Fibroblast of lung (primary cell): ENCODE measurements at regions not wholly inside any gene's neighbourhood (a gene's known extent, or its start where the extent isn't known, plus 50 kb on each side); places are given as distances from the start of the nearest gene placed in this dataset.

Experiments used
- DNase-seq, 2 donors: peaks; one replicate each; pipeline versions ENCODE4 v3.0.0 to v3.0.0-alpha.2; 2010; ENCODE audit warnings: low read depth in 2 of 2
- H2AFZ ChIP-seq: 2 replicates; pipeline ENCODE4 v1.5.1; 2012; ENCODE audit warnings: low read length, control low read depth, inconsistent platforms
- H3K27ac ChIP-seq: 2 replicates; pipeline ENCODE4 v1.5.1; 2011; ENCODE audit warnings: low read length, control low read depth; ENCODE audit not compliant: insufficient read depth
- H3K27me3 ChIP-seq: 2 replicates; pipeline ENCODE4 v1.5.1; 2011; ENCODE audit warnings: mild to moderate bottlenecking, low read length; ENCODE audit not compliant: control insufficient read depth, insufficient read depth
- H3K36me3 ChIP-seq: 2 replicates; pipeline ENCODE4 v1.5.1; 2011; ENCODE audit warnings: low read length; ENCODE audit not compliant: control insufficient read depth, insufficient read depth
- H3K4me1 ChIP-seq: 2 replicates; pipeline ENCODE4 v1.5.1; 2011; ENCODE audit warnings: low read length; ENCODE audit not compliant: control insufficient read depth, insufficient read depth; ENCODE audit errors: extremely low read depth
- H3K4me2 ChIP-seq: 2 replicates; pipeline ENCODE4 v1.5.1; 2011; ENCODE audit warnings: low read length, control low read depth; ENCODE audit not compliant: insufficient read depth; ENCODE audit errors: extremely low read depth
- H3K4me3 ChIP-seq, 4 experiments: fragments of 200-600 bp in 1 of 4; sonication (generic) in 1 of 4; replicated peaks in 1 of 4; 2 replicates each; pipeline ENCODE4 v1.5.1; 2011 to 2016; ENCODE audit warnings: low read length in 4 of 4, low read depth in 3 of 4, mild to moderate bottlenecking in 3 of 4, control low read depth in 2 of 4, inconsistent platforms in 1 of 4, mixed read lengths in 1 of 4; ENCODE audit not compliant: insufficient read depth in 1 of 4; ENCODE audit errors: control extremely low read depth in 1 of 4
- H3K79me2 ChIP-seq: 2 replicates; pipeline ENCODE4 v1.5.1; 2012; ENCODE audit warnings: mild to moderate bottlenecking, low read length, inconsistent platforms; ENCODE audit not compliant: control insufficient read depth, insufficient read depth
- H3K9ac ChIP-seq: 2 replicates; pipeline ENCODE4 v1.5.1; 2011; ENCODE audit warnings: mild to moderate bottlenecking, low read length, control low read depth; ENCODE audit not compliant: insufficient read depth
- H3K9me3 ChIP-seq: 2 replicates; pipeline ENCODE4 v1.5.1; 2012; ENCODE audit warnings: low read depth, low read length; ENCODE audit not compliant: control insufficient read depth, insufficient read depth
- H4K20me1 ChIP-seq: 2 replicates; pipeline ENCODE4 v1.5.1; 2011; ENCODE audit warnings: low read length; ENCODE audit not compliant: control insufficient read depth, insufficient read depth; ENCODE audit errors: extremely low read depth
- CTCF ChIP-seq, 2 donors: IDR thresholded peaks in 1 of 2; conservative IDR thresholded peaks in 1 of 2; 1 replicate in 1 of 2; 2 replicates in 1 of 2; pipeline ENCODE4 v1.5.1; 2011 to 2012; ENCODE audit warnings: low read length in 2 of 2, control low read depth in 1 of 2, inconsistent platforms in 1 of 2, low read depth in 1 of 2, mild to moderate bottlenecking in 1 of 2
- EZH2 ChIP-seq: IDR thresholded peaks from 2 replicates; pipeline ENCODE4 v1.5.1; 2012; ENCODE audit warnings: low read length, control low read depth, mild to moderate bottlenecking; ENCODE audit errors: missing control alignments

GRCh38 chr5:82522897-82523296 is 244.7 kb upstream of the RPS23 start:
- H3K27me3 ChIP-seq: no peaks in the 10 kb centered on the region
- H4K20me1 ChIP-seq: no peaks in the 10 kb centered on the region
- H2AFZ ChIP-seq: no peak overlapping the region
- no peak overlapping the region for H3K4me2 ChIP-seq
- no peaks in the 10 kb centered on the region for H3K9me3 ChIP-seq
- H3K4me1 ChIP-seq: no peaks in the 10 kb centered on the region
- H3K36me3 ChIP-seq: no peaks in the 10 kb centered on the region
- no peak overlapping the region for H3K9ac ChIP-seq
- no peak for DNase-seq
- no peaks in the 10 kb centered on the region for H3K79me2 ChIP-seq
- no peak overlapping the region for H3K4me3 ChIP-seq
- no peak overlapping the region for H3K27ac ChIP-seq
- TF ChIP-seq EZH2 (no peak), CTCF (conservative IDR thresholded peaks at IDR 0.05 in 1 of 2, IDR thresholded peaks at IDR 0.05 in 1 of 2; ENCODE audit: low read depth in 1 of 2, low read length in 2 of 2) (no peak)

GRCh38 chr5:82521431-82522051 is 243.4 kb upstream of the RPS23 start:
- H3K4me1 ChIP-seq: no peaks in the 10 kb centered on the region
- H3K9me3 ChIP-seq: no peaks in the 10 kb centered on the region
- DNase-seq: peak in 1 of 2 donors; percentile 17
- H3K4me2 ChIP-seq: no peak overlapping the region
- H3K9ac ChIP-seq: no peak overlapping the region
- H4K20me1 ChIP-seq: no peaks in the 10 kb centered on the region
- no peak overlapping the region for H3K27ac ChIP-seq
- no peak overlapping the region for H3K4me3 ChIP-seq
- no peak for TF ChIP-seq EZH2
- no peak for TF ChIP-seq CTCF (conservative IDR thresholded peaks at IDR 0.05 in 1 of 2, IDR thresholded peaks at IDR 0.05 in 1 of 2; ENCODE audit: low read depth in 1 of 2, low read length in 2 of 2)
- H3K79me2 ChIP-seq: no peaks in the 10 kb centered on the region
- H3K36me3 ChIP-seq: no peaks in the 10 kb centered on the region
- no peaks in the 10 kb centered on the region for H3K27me3 ChIP-seq
- H2AFZ ChIP-seq: no peak overlapping the region

- no peaks in the 10 kb centered on the region for H3K79me2 ChIP-seq
- no peaks in the 10 kb centered on the region for H4K20me1 ChIP-seq
- no peaks in the 10 kb centered on the region for H3K36me3 ChIP-seq
- no peaks in the 10 kb centered on the region for H3K4me1 ChIP-seq
- no peaks in the 10 kb centered on the region for H3K9me3 ChIP-seq
- H3K9ac ChIP-seq: no peak overlapping the region
- H3K27me3 ChIP-seq: no peaks in the 10 kb centered on the region
- no peak overlapping the region for H3K27ac ChIP-seq
- no peak overlapping the region for H3K4me2 ChIP-seq
- H3K4me3 ChIP-seq: no peak overlapping the region
- no peak for TF ChIP-seq EZH2
- no peak for TF ChIP-seq CTCF (conservative IDR thresholded peaks at IDR 0.05 in 1 of 2, IDR thresholded peaks at IDR 0.05 in 1 of 2; ENCODE audit: low read depth in 1 of 2, low read length in 2 of 2)
- H2AFZ ChIP-seq: no peak overlapping the region
- peak in 1 of 2 donors; percentile 20 for DNase-seq
Observed at GRCh38 chr5:82519558-82519957, 241.4 kb upstream of the RPS23 start.
